SH-SY5Y (cell line): ENCODE measurements at regions not wholly inside any gene's neighbourhood (a gene's known extent, or its start where the extent isn't known, plus 50 kb on each side); places are given as distances from the start of the nearest gene placed in this dataset.

ENCODE experiments used
- GATA2 ChIP-seq: IDR thresholded peaks from 2 replicates; pipeline ENCODE4 v1.6.1; 2011; ENCODE audit warnings: mild to moderate bottlenecking, low read depth, low read length
- GATA3 ChIP-seq: IDR thresholded peaks from 2 replicates; pipeline ENCODE4 v1.6.1; 2011; ENCODE audit warnings: low read depth, mild to moderate bottlenecking, low read length, moderate library complexity

DNA sequence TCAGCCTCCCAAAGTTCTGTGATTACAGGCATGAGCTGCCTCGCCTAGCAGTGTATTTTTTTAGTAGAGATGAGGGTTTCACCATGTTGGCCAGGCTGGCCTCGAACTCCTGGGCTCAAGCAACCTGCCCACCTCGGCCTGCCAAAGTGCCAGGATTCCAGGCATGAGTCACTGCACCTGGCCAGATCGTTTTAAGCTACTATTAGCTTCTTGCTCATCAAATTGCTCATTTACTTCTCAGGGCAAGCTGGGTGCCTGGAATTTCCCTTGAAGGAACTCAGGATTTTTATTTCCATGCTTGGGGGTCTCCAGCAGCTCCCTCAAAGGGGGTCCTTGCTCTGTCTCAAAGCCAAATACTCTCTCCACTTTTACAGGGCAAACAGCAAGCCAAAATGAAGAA lies 798.0 kb upstream of the AUTS2 start:
- TF ChIP-seq GATA2, result no peak
- no peak for TF ChIP-seq GATA3
